IMR-90 (cell line): ENCODE measurements at regions not wholly inside any gene's neighbourhood (a gene's known extent, or its start where the extent isn't known, plus 50 kb on each side); places are given as distances from the start of the nearest gene placed in this dataset.

Experiments
- ATAC-seq: fragments of 200-7000 bp; cut with Tn5 transposase; 2 replicates; pipeline ENCODE4 v1.9.1; 2020; ENCODE audit warnings: low read depth, mild to moderate bottlenecking, moderate library complexity
- BruUV-seq: library from RNA; stranded (reverse); fragments of 400-500 nt; replicated peaks from 2 replicates; lab custom pipeline; 2021; lab: Mats Ljungman, UMichigan
- CTCF ChIA-PET: fragments of 300-600 bp; formaldehyde crosslinking; extraction: SDS; loops from one replicate; lab custom pipeline; 2021; ENCODE audit warnings: antibody characterized with exemption; lab: Yijun Ruan, JAX
- POLR2A ChIA-PET: fragments of 300-600 bp; sonication (Branson Sonifier 250); formaldehyde crosslinking; loops from one replicate; lab custom pipeline; 2022; ENCODE audit warnings: antibody characterized with exemption; ENCODE audit not compliant: unreplicated experiment; lab: Charles Lee
- DNase-seq: peaks from one replicate; pipeline ENCODE4 v3.0.0; 2013
- H2AFZ ChIP-seq: replicated peaks from 2 replicates; pipeline ENCODE3; 2013; ENCODE audit warnings: low read length, mild to moderate bottlenecking; ENCODE audit not compliant: poor library complexity
- H2AK5ac ChIP-seq: 2 replicates; pipeline ENCODE4 v1.6.1; 2013; ENCODE audit warnings: low read depth, low read length, inconsistent platforms
- H2AK9ac ChIP-seq: replicated peaks from 2 replicates; pipeline ENCODE3; 2013; ENCODE audit warnings: mild to moderate bottlenecking, low read depth, low read length, moderate library complexity; ENCODE audit not compliant: poor library complexity
- H2BK120ac ChIP-seq: 2 replicates; pipeline ENCODE4 v1.6.1; 2013; ENCODE audit warnings: low read depth, low read length, inconsistent platforms
- H2BK15ac ChIP-seq: 3 replicates; pipeline ENCODE4 v1.6.1; 2013; ENCODE audit warnings: low read depth, low read length, inconsistent platforms
- H2BK20ac ChIP-seq: 2 replicates; pipeline ENCODE4 v1.6.1; 2013; ENCODE audit warnings: low read depth, mild to moderate bottlenecking, inconsistent platforms, low read length, moderate library complexity
- H2BK5ac ChIP-seq: 2 replicates; pipeline ENCODE4 v1.6.1; 2013; ENCODE audit warnings: mild to moderate bottlenecking, low read depth, low read length, inconsistent platforms; ENCODE audit not compliant: poor library complexity, severe bottlenecking
- H3K14ac ChIP-seq: replicated peaks from 2 replicates; pipeline ENCODE4 v1.6.1; 2013; ENCODE audit warnings: low read depth, low read length, inconsistent platforms
- H3K18ac ChIP-seq: 2 replicates; pipeline ENCODE4 v1.6.1; 2013; ENCODE audit warnings: low read depth, low read length, control low read depth
- H3K23ac ChIP-seq: 2 replicates; pipeline ENCODE4 v1.6.1; 2013; ENCODE audit warnings: low read depth, low read length, inconsistent platforms
- H3K27ac ChIP-seq: 2 replicates; pipeline ENCODE4 v1.5.1; 2013; ENCODE audit warnings: mild to moderate bottlenecking, control low read depth, low read length; ENCODE audit not compliant: insufficient read depth
- H3K27me3 ChIP-seq: 2 replicates; pipeline ENCODE4 v1.6.1; 2013; ENCODE audit warnings: low read length; ENCODE audit not compliant: control insufficient read depth, insufficient read depth
- H3K36me3 ChIP-seq: 2 replicates; pipeline ENCODE4 v1.6.1; 2013; ENCODE audit warnings: low read length, mixed read lengths; ENCODE audit not compliant: control insufficient read depth, insufficient read depth
- H3K4ac ChIP-seq: 2 replicates; pipeline ENCODE4 v1.6.1; 2013; ENCODE audit warnings: low read depth, low read length, inconsistent platforms
- H3K4me1 ChIP-seq: 2 replicates; pipeline ENCODE4 v1.6.1; 2013; ENCODE audit warnings: low read length, mixed read lengths; ENCODE audit not compliant: control insufficient read depth, insufficient read depth
- H3K4me2 ChIP-seq: 2 replicates; pipeline ENCODE4 v1.6.1; 2013; ENCODE audit warnings: low read depth, mild to moderate bottlenecking, control low read depth, low read length, moderate library complexity
- H3K4me3 ChIP-seq: 2 replicates; pipeline ENCODE4 v1.5.1; 2013; ENCODE audit warnings: low read depth, mild to moderate bottlenecking, control low read depth, low read length, moderate library complexity; ENCODE audit not compliant: insufficient read depth
- H3K56ac ChIP-seq: 2 replicates; pipeline ENCODE4 v1.6.1; 2013; ENCODE audit warnings: low read length, inconsistent platforms; ENCODE audit not compliant: insufficient read depth; ENCODE audit errors: extremely low read depth
- H3K79me1 ChIP-seq, 2 experiments: 2 replicates each; pipeline ENCODE4 v1.6.1; 2013; ENCODE audit warnings: low read length in 2 of 2, inconsistent platforms in 1 of 2, low read depth in 1 of 2
- H3K9ac ChIP-seq: 2 replicates; pipeline ENCODE4 v1.6.1; 2013; ENCODE audit warnings: low read depth, low read length, control low read depth
- H3K9me1 ChIP-seq: 2 replicates; pipeline ENCODE4 v1.6.1; 2013; ENCODE audit warnings: low read length, inconsistent platforms; ENCODE audit not compliant: insufficient read depth
- H3K9me3 ChIP-seq: 2 replicates; pipeline ENCODE4 v1.6.1; 2013; ENCODE audit warnings: low read length; ENCODE audit not compliant: control insufficient read depth, insufficient read depth
- H4K20me1 ChIP-seq: 2 replicates; pipeline ENCODE4 v1.6.1; 2013; ENCODE audit warnings: low read length, inconsistent platforms; ENCODE audit not compliant: insufficient read depth
- H4K5ac ChIP-seq: 2 replicates; pipeline ENCODE4 v1.6.1; 2013; ENCODE audit warnings: mild to moderate bottlenecking, low read depth, low read length, control low read depth
- H4K8ac ChIP-seq, 2 experiments: 2 replicates each; pipeline ENCODE4 v1.6.1; 2013; ENCODE audit warnings: low read depth in 2 of 2, low read length in 2 of 2, control low read depth in 1 of 2, inconsistent platforms in 1 of 2
- H4K91ac ChIP-seq: 2 replicates; pipeline ENCODE4 v1.6.1; 2013; ENCODE audit warnings: low read depth, low read length, inconsistent platforms; ENCODE audit not compliant: insufficient read depth
- CTCF ChIP-seq: conservative IDR thresholded peaks from 2 replicates; pipeline ENCODE4 v1.5.1; 2012; ENCODE audit warnings: mild to moderate bottlenecking, low read depth, low read length, improper control_type of control experiment
- FOS ChIP-seq: fragments of 150-350 bp; IDR thresholded peaks from 2 replicates; pipeline ENCODE4 v1.6.1; 2016; ENCODE audit warnings: low read depth, low read length
- MAZ ChIP-seq: IDR thresholded peaks from 2 replicates; pipeline ENCODE4 v1.6.1; 2012; ENCODE audit warnings: low read depth, mild to moderate bottlenecking, low read length, improper control_type of control experiment, moderate library complexity, borderline replicate concordance
- RAD21 ChIP-seq: IDR thresholded peaks from 2 replicates; pipeline ENCODE4 v1.6.1; 2012; ENCODE audit warnings: low read length, improper control_type of control experiment
- RFX5 ChIP-seq: IDR thresholded peaks from 2 replicates; pipeline ENCODE4 v1.8.0; 2012; ENCODE audit warnings: low read depth, mild to moderate bottlenecking, low read length, moderate library complexity
- SMC3 ChIP-seq: fragments of 150-350 bp; IDR thresholded peaks from 2 replicates; pipeline ENCODE4 v1.6.1; 2016; ENCODE audit warnings: low read depth, mild to moderate bottlenecking, antibody characterized with exemption, low read length, moderate library complexity
- WGBS, 2 experiments: methylation state at CpG; one replicate each; pipeline versions ENCODE4 v1.1.5 to v1.1.7; 2013; ENCODE audit warnings: missing lambda C conversion rate in 2 of 2; ENCODE audit not compliant: insufficient read length in 1 of 2; ENCODE audit errors: extremely low coverage in 2 of 2; 5-methylcytosine and 5-hydroxymethylcytosine counted together
- dilution Hi-C: fragments of 300-500 bp; cut with HindIII; formaldehyde crosslinking; loops from one replicate; pipeline ENCODE4 v1.14.3; 2018; ENCODE audit warnings: low sequenced_read_pairs; ENCODE audit not compliant: unreplicated experiment
- in situ Hi-C: fragments of 300-500 bp; cut with MboI; formaldehyde crosslinking; loops from 3 replicates; pipeline ENCODE4 v1.14.3; 2019; ENCODE audit warnings: low sequenced_read_pairs, inconsistent platforms, mixed read lengths
- intact Hi-C: fragments of 100-400 bp; cut with micrococcal nuclease; formaldehyde crosslinking; loops from 2 replicates; pipeline ENCODE4 v1.10.0; 2022
- TF ChIP-seq, protein P1 (sequence below): fragments of 150-350 bp; IDR thresholded peaks from 2 replicates; pipeline ENCODE4 v1.6.1; 2017; ENCODE audit warnings: mild to moderate bottlenecking, antibody characterized with exemption, low read length, low read depth

GRCh38 chr9:22228542-22228941, 218.1 kb upstream of the DMRTA1 start:
- dilution Hi-C loops (no loop called here), in situ Hi-C loops (no loop called here), intact Hi-C loops (no loop called here)
- Histone ChIP-seq H3K4me1 (no peaks in the 10 kb centered on the region; the same call in 1 of the 2 replicates), H4K8ac (no peak overlapping the region), H2AK9ac (no peak overlapping the region), H3K23ac (no peak overlapping the region), H3K4ac (no peak overlapping the region), H3K4me2 (no peak overlapping the region), H3K56ac (no peak overlapping the region), H4K91ac (no peak overlapping the region), H3K9me3 (peaks cover 11% of the 10 kb centered on the region), H3K79me1 (no peaks in the 10 kb centered on the region), H4K20me1 (no peaks in the 10 kb centered on the region), H3K9me1 (no peaks in the 10 kb centered on the region), H3K27me3 (no peaks in the 10 kb centered on the region), H2AK5ac (no peak overlapping the region), H3K18ac (no peak overlapping the region), H2BK15ac (no peak overlapping the region), H2BK20ac (no peak overlapping the region), H3K9ac (no peak overlapping the region), H2BK120ac (no peak overlapping the region), H2BK5ac (no peak overlapping the region), H3K14ac (no peak overlapping the region), H3K4me3 (no peak overlapping the region), H3K27ac (no peak overlapping the region), H3K36me3 (no peaks in the 10 kb centered on the region), H4K5ac (no peak overlapping the region), H2AFZ (no peak overlapping the region)
- POLR2A ChIA-PET: no interaction called here
- WGBS, 2 experiments: no CpG with 5 or more reads among the region's 3 CpGs
- ATAC-seq (peak; percentile 70), DNase-seq (peak; percentile 47)
- no TSS peak for BruUV-seq
- TF ChIP-seq, protein P1, sequence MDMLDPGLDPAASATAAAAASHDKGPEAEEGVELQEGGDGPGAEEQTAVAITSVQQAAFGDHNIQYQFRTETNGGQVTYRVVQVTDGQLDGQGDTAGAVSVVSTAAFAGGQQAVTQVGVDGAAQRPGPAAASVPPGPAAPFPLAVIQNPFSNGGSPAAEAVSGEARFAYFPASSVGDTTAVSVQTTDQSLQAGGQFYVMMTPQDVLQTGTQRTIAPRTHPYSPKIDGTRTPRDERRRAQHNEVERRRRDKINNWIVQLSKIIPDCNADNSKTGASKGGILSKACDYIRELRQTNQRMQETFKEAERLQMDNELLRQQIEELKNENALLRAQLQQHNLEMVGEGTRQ: no peak
- no peak for TF ChIP-seq MAZ
- peak; percentile 57 for TF ChIP-seq CTCF
- peak; percentile 55 for TF ChIP-seq RAD21
- TF ChIP-seq SMC3: peak; percentile 58
- no peak for TF ChIP-seq FOS
- no peak for TF ChIP-seq RFX5
- CTCF ChIA-PET: interaction anchor here (0.9 to 1.8 kb wide), 2 partner anchors 10 to 11 kb away, joined by 3 to 5 read pairs; no protein-coding TSS in a partner anchor
